HEK293 (cell line): ENCODE measurements at regions not wholly inside any gene's neighbourhood (a gene's known extent, or its start where the extent isn't known, plus 50 kb on each side); places are given as distances from the start of the nearest gene placed in this dataset.

Source experiments
- CTCF ChIA-PET: fragments of 350-600 bp; formaldehyde crosslinking; extraction: SDS; loops from one replicate; lab custom pipeline; 2021; ENCODE audit warnings: antibody characterized with exemption; lab: Yijun Ruan, JAX
- POLR2A ChIA-PET: fragments of 300-600 bp; formaldehyde crosslinking; extraction: SDS; loops from one replicate; lab custom pipeline; 2020; ENCODE audit warnings: antibody characterized with exemption, inconsistent platforms; lab: Yijun Ruan, JAX
- H3K27ac ChIP-seq: fragments of 200-500 bp; sonication (Bioruptor generic); 2 replicates; pipeline ENCODE4 v1.5.1; 2014; ENCODE audit warnings: low read depth, low read length, control low read depth, inconsistent platforms; ENCODE audit errors: extremely low read depth
- H3K36me3 ChIP-seq, 2 experiments: fragments of 200-500 bp in 1 of 2; sonication (Bioruptor generic) in 1 of 2; 1 replicate in 1 of 2; 2 replicates in 1 of 2; pipeline ENCODE4 v1.5.1; 2014 to 2017; ENCODE audit warnings: inconsistent platforms in 2 of 2, low read length in 2 of 2; ENCODE audit not compliant: control insufficient read depth in 2 of 2, insufficient read depth in 1 of 2
- H3K4me1 ChIP-seq: fragments of 200-500 bp; sonication (Bioruptor generic); 2 replicates; pipeline ENCODE4 v1.5.1; 2014; ENCODE audit warnings: mild to moderate bottlenecking, low read length, inconsistent platforms; ENCODE audit not compliant: control insufficient read depth, insufficient read depth
- H3K4me3 ChIP-seq: 2 replicates; pipeline ENCODE4 v1.5.1; 2011; ENCODE audit warnings: low read depth, mild to moderate bottlenecking, control low read depth, low read length, moderate library complexity
- H3K9me3 ChIP-seq: fragments of 200-500 bp; sonication (Bioruptor generic); 2 replicates; pipeline ENCODE4 v1.5.1; 2014; ENCODE audit warnings: low read depth, low read length, inconsistent platforms; ENCODE audit not compliant: control insufficient read depth, insufficient read depth
- EGR2 ChIP-seq: fragments of 450-650 bp; formaldehyde crosslinking; IDR thresholded peaks from 2 replicates; pipeline ENCODE4 v1.5.1; 2016; ENCODE audit warnings: low read depth, missing biosample characterization, missing genetic modification characterization
- REPIN1 ChIP-seq: fragments of 450-650 bp; formaldehyde crosslinking; IDR thresholded peaks from 2 replicates; pipeline ENCODE4 v1.5.1; 2017; ENCODE audit warnings: missing biosample characterization, missing genetic modification characterization, low read depth
- ZBTB17 ChIP-seq: fragments of 450-650 bp; formaldehyde crosslinking; IDR thresholded peaks from 2 replicates; pipeline ENCODE4 v1.5.1; 2016; ENCODE audit warnings: missing biosample characterization, missing genetic modification characterization
- ZBTB7A ChIP-seq: fragments of 450-650 bp; formaldehyde crosslinking; IDR thresholded peaks from 2 replicates; pipeline ENCODE4 v1.5.1; 2016; ENCODE audit warnings: low read depth, missing biosample characterization, missing genetic modification characterization
- ZFP37 ChIP-seq: fragments of 450-650 bp; formaldehyde crosslinking; IDR thresholded peaks from 2 replicates; pipeline ENCODE4 v1.5.1; 2016; ENCODE audit warnings: missing biosample characterization, missing genetic modification characterization
- ZFP69B ChIP-seq: fragments of 450-650 bp; formaldehyde crosslinking; IDR thresholded peaks from 2 replicates; pipeline ENCODE4 v1.5.1; 2016; ENCODE audit warnings: missing biosample characterization, missing genetic modification characterization
- ZNF10 ChIP-seq: fragments of 450-650 bp; formaldehyde crosslinking; IDR thresholded peaks from 2 replicates; pipeline ENCODE4 v1.5.1; 2017; ENCODE audit warnings: missing biosample characterization, missing genetic modification characterization
- ZNF132 ChIP-seq: fragments of 450-650 bp; formaldehyde crosslinking; IDR thresholded peaks from 2 replicates; pipeline ENCODE4 v1.5.1; 2017; ENCODE audit warnings: missing biosample characterization, missing genetic modification characterization, borderline replicate concordance
- ZNF146 ChIP-seq: fragments of 450-650 bp; formaldehyde crosslinking; IDR thresholded peaks from 2 replicates; pipeline ENCODE4 v1.5.1; 2016; ENCODE audit warnings: missing biosample characterization, missing genetic modification characterization
- ZNF211 ChIP-seq: fragments of 450-650 bp; formaldehyde crosslinking; IDR thresholded peaks from 2 replicates; pipeline ENCODE4 v1.5.1; 2016; ENCODE audit warnings: low read depth, missing biosample characterization, missing genetic modification characterization
- ZNF221 ChIP-seq: fragments of 450-650 bp; formaldehyde crosslinking; IDR thresholded peaks from 2 replicates; pipeline ENCODE4 v1.5.1; 2017; ENCODE audit warnings: missing biosample characterization, missing genetic modification characterization, borderline replicate concordance
- ZNF239 ChIP-seq: fragments of 450-650 bp; formaldehyde crosslinking; IDR thresholded peaks from 2 replicates; pipeline ENCODE4 v1.5.1; 2016; ENCODE audit warnings: missing biosample characterization, missing genetic modification characterization
- ZNF292 ChIP-seq: fragments of 450-650 bp; formaldehyde crosslinking; IDR thresholded peaks from 2 replicates; pipeline ENCODE4 v1.5.1; 2016; ENCODE audit warnings: low read depth, missing biosample characterization, missing genetic modification characterization, borderline replicate concordance
- ZNF350 ChIP-seq: fragments of 450-650 bp; formaldehyde crosslinking; IDR thresholded peaks from 2 replicates; pipeline ENCODE4 v1.5.0; 2017; ENCODE audit warnings: missing biosample characterization, mild to moderate bottlenecking, missing genetic modification characterization
- ZNF391 ChIP-seq: fragments of 450-650 bp; formaldehyde crosslinking; IDR thresholded peaks from 2 replicates; pipeline ENCODE4 v1.5.1; 2016; ENCODE audit warnings: low read depth, missing biosample characterization, missing genetic modification characterization, borderline replicate concordance
- ZNF404 ChIP-seq: fragments of 450-650 bp; formaldehyde crosslinking; IDR thresholded peaks from 2 replicates; pipeline ENCODE4 v1.5.1; 2017; ENCODE audit warnings: missing biosample characterization, missing genetic modification characterization
- ZNF501 ChIP-seq: fragments of 450-650 bp; formaldehyde crosslinking; IDR thresholded peaks from 2 replicates; pipeline ENCODE4 v1.5.1; 2016; ENCODE audit warnings: missing biosample characterization, missing genetic modification characterization
- ZNF514 ChIP-seq: fragments of 450-650 bp; formaldehyde crosslinking; IDR thresholded peaks from 2 replicates; pipeline ENCODE4 v1.5.1; 2016; ENCODE audit warnings: missing biosample characterization, missing genetic modification characterization
- ZNF571 ChIP-seq: fragments of 450-650 bp; formaldehyde crosslinking; IDR thresholded peaks from 2 replicates; pipeline ENCODE4 v1.5.0; 2017; ENCODE audit warnings: missing biosample characterization, missing genetic modification characterization
- ZNF624 ChIP-seq: fragments of 450-650 bp; formaldehyde crosslinking; IDR thresholded peaks from 2 replicates; pipeline ENCODE4 v1.5.1; 2017; ENCODE audit warnings: missing biosample characterization, missing genetic modification characterization
- ZNF664 ChIP-seq: fragments of 450-650 bp; formaldehyde crosslinking; IDR thresholded peaks from 2 replicates; pipeline ENCODE4 v1.5.1; 2016; ENCODE audit warnings: missing biosample characterization, missing genetic modification characterization
- ZNF670 ChIP-seq: fragments of 450-650 bp; formaldehyde crosslinking; IDR thresholded peaks from 2 replicates; pipeline ENCODE4 v1.5.1; 2016; ENCODE audit warnings: missing biosample characterization, missing genetic modification characterization, low read depth
- ZNF837 ChIP-seq: fragments of 450-650 bp; formaldehyde crosslinking; IDR thresholded peaks from 2 replicates; pipeline ENCODE4 v1.5.1; 2016; ENCODE audit warnings: missing biosample characterization, missing genetic modification characterization
- TF ChIP-seq, protein P1 (sequence below): fragments of 450-650 bp; formaldehyde crosslinking; IDR thresholded peaks from 2 replicates; pipeline ENCODE4 v1.5.1; 2016; ENCODE audit warnings: missing biosample characterization, missing genetic modification characterization
- TF ChIP-seq, protein P2 (sequence below): fragments of 450-650 bp; formaldehyde crosslinking; conservative IDR thresholded peaks from 2 replicates; pipeline ENCODE4 v1.5.1; 2016; ENCODE audit warnings: low read depth, missing biosample characterization, missing genetic modification characterization

DNA sequence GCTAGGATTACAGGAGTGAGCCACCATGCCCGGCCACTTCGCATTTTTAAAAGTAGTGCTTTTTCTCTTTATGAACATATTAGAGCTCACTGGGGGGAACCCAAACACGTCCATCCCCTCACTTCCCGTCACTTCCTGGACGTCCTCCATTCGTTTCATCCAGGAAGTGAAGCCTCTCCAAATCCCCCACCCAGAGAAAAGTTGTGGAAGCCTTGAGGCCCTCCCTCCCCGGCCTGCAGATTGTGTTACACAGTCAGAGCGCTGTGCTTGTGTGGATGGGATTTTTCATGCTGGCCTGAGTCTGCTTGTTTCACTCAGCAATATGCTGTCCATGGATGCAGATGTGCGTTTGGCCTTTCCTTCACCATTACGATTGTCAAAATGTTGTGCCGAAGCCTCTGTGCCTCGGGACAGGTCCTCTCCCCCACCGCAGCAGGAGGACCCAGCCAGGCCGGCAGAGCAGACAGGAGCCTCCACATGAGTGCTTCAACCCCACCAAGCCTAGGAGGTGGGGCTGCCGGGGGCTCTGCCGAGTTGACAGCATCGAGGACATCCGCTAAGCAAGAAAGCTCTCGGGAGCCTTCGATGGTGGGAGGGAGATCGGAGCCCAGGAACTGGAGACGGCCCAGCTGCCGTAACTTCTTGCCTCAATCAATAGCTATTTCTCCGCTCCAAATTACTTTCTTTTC, 121.6 kb upstream of the PPP1R26 start:
- TF ChIP-seq ZNF514 (no peak), ZBTB7A (tag by site-specific recombination) (no peak), ZNF664 (tag by site-specific recombination) (no peak), ZNF624 (no peak), ZNF211 (no peak)
- Histone ChIP-seq H3K4me1 (no peaks in the 10 kb centered on the region), H3K4me3 (no peak overlapping the region), H3K27ac (no peak overlapping the region), H3K36me3 (no peaks in the 10 kb centered on the region), H3K9me3 (no peaks in the 10 kb centered on the region)
- ChIA-PET POLR2A (no interaction called here), CTCF (interaction anchor here (1.3 kb wide), 1 partner anchor 55 kb away, joined by 5 read pairs; no protein-coding TSS in a partner anchor)

DNA sequence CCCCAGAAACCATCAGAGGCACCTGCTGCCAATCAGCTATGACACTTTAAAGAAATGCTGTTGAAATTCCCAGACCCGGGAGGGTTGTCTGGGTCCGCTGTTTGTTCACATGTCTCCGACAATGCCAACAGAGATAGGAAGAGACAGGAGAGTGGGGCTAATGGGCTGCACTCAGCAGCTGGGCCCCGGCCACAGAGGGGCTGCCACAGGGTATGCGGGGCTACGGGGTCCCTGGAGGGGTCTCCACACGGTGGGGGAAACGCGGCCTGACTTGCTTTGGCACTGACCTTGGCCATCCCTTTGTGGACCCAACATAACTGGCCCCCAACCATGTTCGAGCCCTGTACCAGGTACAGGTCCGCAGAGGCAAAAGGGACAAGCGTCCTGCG, 121.0 kb upstream of the PPP1R26 start:
- H3K4me1 ChIP-seq, result no peaks in the 10 kb centered on the region
- no peaks in the 10 kb centered on the region for H3K36me3 ChIP-seq
- H3K4me3 ChIP-seq, result no peak overlapping the region
- ChIA-PET POLR2A (no interaction called here), CTCF (no interaction called here)
- no peaks in the 10 kb centered on the region for H3K9me3 ChIP-seq
- TF ChIP-seq, protein P1, sequence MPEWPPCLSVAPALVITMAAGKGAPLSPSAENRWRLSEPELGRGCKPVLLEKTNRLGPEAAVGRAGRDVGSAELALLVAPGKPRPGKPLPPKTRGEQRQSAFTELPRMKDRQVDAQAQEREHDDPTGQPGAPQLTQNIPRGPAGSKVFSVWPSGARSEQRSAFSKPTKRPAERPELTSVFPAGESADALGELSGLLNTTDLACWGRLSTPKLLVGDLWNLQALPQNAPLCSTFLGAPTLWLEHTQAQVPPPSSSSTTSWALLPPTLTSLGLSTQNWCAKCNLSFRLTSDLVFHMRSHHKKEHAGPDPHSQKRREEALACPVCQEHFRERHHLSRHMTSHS (tag by site-specific recombination), result no peak
- TF ChIP-seq ZNF239 (tag by site-specific recombination) (no peak), ZNF350 (tag by site-specific recombination) (no peak), ZNF132 (tag by site-specific recombination) (no peak), ZNF391 (tag by site-specific recombination) (no peak), REPIN1 (no peak), ZNF292 (tag by site-specific recombination) (no peak)
- H3K27ac ChIP-seq, result no peak overlapping the region

DNA sequence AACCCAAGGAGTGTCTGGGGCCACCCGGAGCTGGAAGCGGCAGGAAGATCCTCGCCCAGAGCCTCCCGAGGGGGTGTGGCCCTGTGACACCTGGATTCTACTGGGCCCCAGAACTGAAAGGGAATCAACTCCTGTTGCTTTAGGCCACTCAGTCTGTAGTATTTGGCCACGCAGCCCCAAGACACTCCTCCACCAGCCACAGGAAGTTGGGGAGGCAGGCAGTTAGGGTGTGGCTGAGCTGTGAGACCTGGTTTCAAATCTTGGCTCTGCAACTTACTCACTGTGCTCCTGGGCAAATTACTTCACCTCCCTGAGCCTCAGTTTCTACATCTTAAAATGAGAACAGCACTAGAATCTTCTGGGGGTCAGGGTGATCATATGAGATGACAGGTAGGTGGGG, 119.8 kb upstream of the PPP1R26 start:
- ChIA-PET POLR2A (no interaction called here), CTCF (interaction anchor here (0.7 kb wide), 1 partner anchor 53 kb away, joined by 3 read pairs; no protein-coding TSS in a partner anchor)
- H3K4me1 ChIP-seq, result no peaks in the 10 kb centered on the region
- no peak for TF ChIP-seq ZNF221 (tag by site-specific recombination)
- TF ChIP-seq ZNF571 (tag by site-specific recombination), result no peak
- no peak for TF ChIP-seq ZNF670 (tag by site-specific recombination)
- TF ChIP-seq ZNF10, result no peak
- no peak for TF ChIP-seq EGR2 (tag by site-specific recombination)
- TF ChIP-seq ZFP69B (tag by site-specific recombination), result no peak
- TF ChIP-seq ZNF146 (tag by site-specific recombination), result no peak
- no peak overlapping the region for H3K4me3 ChIP-seq
- no peaks in the 10 kb centered on the region for H3K9me3 ChIP-seq
- no peak overlapping the region for H3K27ac ChIP-seq
- no peaks in the 10 kb centered on the region for H3K36me3 ChIP-seq

DNA sequence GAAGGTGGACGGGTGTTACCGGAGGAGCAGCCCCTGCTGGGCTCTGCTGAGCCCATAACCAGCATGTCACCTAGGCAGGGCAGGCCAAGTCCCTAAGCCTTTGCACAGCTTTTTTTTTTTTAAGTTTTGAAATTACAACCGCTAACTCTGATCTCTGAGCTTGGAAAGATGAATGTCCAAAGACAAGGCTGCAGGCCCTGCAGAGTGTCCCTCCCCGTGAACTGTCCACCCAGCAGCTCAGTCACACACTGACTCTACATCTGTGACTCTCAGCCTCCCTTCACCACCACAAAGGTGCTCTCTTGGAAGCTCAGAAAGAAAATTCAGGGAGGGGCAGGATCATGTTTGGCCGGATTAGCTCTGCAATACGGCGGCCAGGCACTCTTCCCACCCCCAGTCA, 119.0 kb upstream of the PPP1R26 start:
- POLR2A ChIA-PET, result no interaction called here
- H3K36me3 ChIP-seq, result no peaks in the 10 kb centered on the region
- CTCF ChIA-PET, result no interaction called here
- TF ChIP-seq ZNF391 (tag by site-specific recombination) (no peak), ZNF10 (no peak), ZNF501 (tag by site-specific recombination) (no peak), ZNF211 (no peak), ZNF837 (tag by site-specific recombination) (no peak), ZBTB17 (tag by site-specific recombination) (no peak), ZNF146 (tag by site-specific recombination) (no peak), ZNF404 (tag by site-specific recombination) (no peak), ZFP37 (no peak)
- TF ChIP-seq, protein P2, sequence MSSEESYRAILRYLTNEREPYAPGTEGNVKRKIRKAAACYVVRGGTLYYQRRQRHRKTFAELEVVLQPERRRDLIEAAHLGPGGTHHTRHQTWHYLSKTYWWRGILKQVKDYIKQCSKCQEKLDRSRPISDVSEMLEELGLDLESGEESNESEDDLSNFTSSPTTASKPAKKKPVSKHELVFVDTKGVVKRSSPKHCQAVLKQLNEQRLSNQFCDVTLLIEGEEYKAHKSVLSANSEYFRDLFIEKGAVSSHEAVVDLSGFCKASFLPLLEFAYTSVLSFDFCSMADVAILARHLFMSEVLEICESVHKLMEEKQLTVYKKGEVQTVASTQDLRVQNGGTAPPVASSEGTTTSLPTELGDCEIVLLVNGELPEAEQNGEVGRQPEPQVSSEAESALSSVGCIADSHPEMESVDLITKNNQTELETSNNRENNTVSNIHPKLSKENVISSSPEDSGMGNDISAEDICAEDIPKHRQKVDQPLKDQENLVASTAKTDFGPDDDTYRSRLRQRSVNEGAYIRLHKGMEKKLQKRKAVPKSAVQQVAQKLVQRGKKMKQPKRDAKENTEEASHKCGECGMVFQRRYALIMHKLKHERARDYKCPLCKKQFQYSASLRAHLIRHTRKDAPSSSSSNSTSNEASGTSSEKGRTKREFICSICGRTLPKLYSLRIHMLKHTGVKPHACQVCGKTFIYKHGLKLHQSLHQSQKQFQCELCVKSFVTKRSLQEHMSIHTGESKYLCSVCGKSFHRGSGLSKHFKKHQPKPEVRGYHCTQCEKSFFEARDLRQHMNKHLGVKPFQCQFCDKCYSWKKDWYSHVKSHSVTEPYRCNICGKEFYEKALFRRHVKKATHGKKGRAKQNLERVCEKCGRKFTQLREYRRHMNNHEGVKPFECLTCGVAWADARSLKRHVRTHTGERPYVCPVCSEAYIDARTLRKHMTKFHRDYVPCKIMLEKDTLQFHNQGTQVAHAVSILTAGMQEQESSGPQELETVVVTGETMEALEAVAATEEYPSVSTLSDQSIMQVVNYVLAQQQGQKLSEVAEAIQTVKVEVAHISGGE, result no peak

More for the DNA sequence above, 119.0 kb upstream of the PPP1R26 start:
- Histone ChIP-seq H3K27ac (no peak overlapping the region), H3K9me3 (no peaks in the 10 kb centered on the region), H3K4me1 (no peaks in the 10 kb centered on the region), H3K4me3 (no peak overlapping the region)
